ENCODE measurements at regions not wholly inside any gene's neighbourhood (a gene's known extent, or its start where the extent isn't known, plus 50 kb on each side); places are given as distances from the start of the nearest gene placed in this dataset.
A peak's percentile ranks its signal among the peaks of the same experiment; 100 is the strongest.

- no peak for DNase-seq (ENCODE audit: low spot score)
- H3K36me3 ChIP-seq (ENCODE audit: insufficient read depth): no peaks in the 10 kb centered on the region; the same call in 1 of the 2 replicates
- H2AFZ ChIP-seq: no peak overlapping the region
- H4K20me1 ChIP-seq (replicated peaks; ENCODE audit: insufficient read depth): no peaks in the 10 kb centered on the region
- H3K4me3 ChIP-seq: no peak overlapping the region
- H3K27me3 ChIP-seq (ENCODE audit: insufficient read depth): no peaks in the 10 kb centered on the region
- no peaks in the 10 kb centered on the region for H3F3A ChIP-seq (replicated peaks; ENCODE audit: low read depth)
- TF ChIP-seq EZH2phosphoT487 (IDR thresholded peaks at IDR 0.05; ENCODE audit: unreplicated experiment) (no peak), ZNF331 (CRISPR knock-in tag; IDR thresholded peaks at IDR 0.05; ENCODE audit: low read depth) (no peak), CREB1 (CRISPR knock-in tag; IDR thresholded peaks at IDR 0.05; ENCODE audit: low read depth) (no peak), NANOG (IDR thresholded peaks at IDR 0.05; ENCODE audit: borderline replicate concordance) (no peak), JUNB (IDR thresholded peaks at IDR 0.05; ENCODE audit: unreplicated experiment) (no peak), ZNF114 (CRISPR knock-in tag; IDR thresholded peaks at IDR 0.05) (no peak)
- H3K9me2 ChIP-seq (ENCODE audit: insufficient read depth): no peaks in the 10 kb centered on the region; the same call in 1 of the 2 replicates
- no peak overlapping the region for H3K4me2 ChIP-seq
- H3K79me2 ChIP-seq (replicated peaks; ENCODE audit: insufficient read depth): no peaks in the 10 kb centered on the region
- Mint-ChIP-seq H3K27ac (no peak overlapping the region), H3K4me1 (peaks cover 7% of the 10 kb centered on the region), H3K36me3 (ENCODE audit: low read depth) (no peaks in the 10 kb centered on the region; the same call in 2 of the 3 replicates), H3K9me3 (peaks cover 5% of the 10 kb centered on the region; the same call in 2 of the 3 replicates), H3K4me3 (no peak overlapping the region), H3K27me3 (ENCODE audit: insufficient read depth, low read depth, poor library complexity) (peaks cover 7% of the 10 kb centered on the region)
- ATAC-seq: no peak
- H3K27ac ChIP-seq (ENCODE audit: low read depth): no peak overlapping the region
- H3K4me1 ChIP-seq (ENCODE audit: insufficient read depth): no peaks in the 10 kb centered on the region
Observed at GRCh38 chr13:29993716-29994488, 143.5 kb upstream of the UBL3 start.

- Histone ChIP-seq H3K27ac (ENCODE audit: low read depth) (no peak overlapping the region), H4K20me1 (replicated peaks; ENCODE audit: insufficient read depth) (no peaks in the 10 kb centered on the region), H2AFZ (peak overlapping the region; percentile 52; the same call in 1 of the 2 replicates), H3K79me2 (replicated peaks; ENCODE audit: insufficient read depth) (no peaks in the 10 kb centered on the region), H3K9me2 (ENCODE audit: insufficient read depth) (peaks cover 3% of the 10 kb centered on the region; the same call in 1 of the 2 replicates), H3K36me3 (ENCODE audit: insufficient read depth) (no peaks in the 10 kb centered on the region; the same call in 1 of the 2 replicates), H3K4me1 (ENCODE audit: insufficient read depth) (no peaks in the 10 kb centered on the region), H3K4me3 (no peak overlapping the region), H3F3A (replicated peaks; ENCODE audit: low read depth) (no peaks in the 10 kb centered on the region), H3K27me3 (ENCODE audit: insufficient read depth) (no peaks in the 10 kb centered on the region), H3K4me2 (no peak overlapping the region)
- Mint-ChIP-seq H3K27me3 (ENCODE audit: insufficient read depth, low read depth, poor library complexity) (peaks cover 4% of the 10 kb centered on the region), H3K9me3 (peaks cover 9% of the 10 kb centered on the region), H3K36me3 (ENCODE audit: low read depth) (peaks cover 1% of the 10 kb centered on the region; the same call in 2 of the 3 replicates), H3K4me3 (no peak overlapping the region), H3K4me1 (peaks cover 7% of the 10 kb centered on the region), H3K27ac (no peak overlapping the region)
- TF ChIP-seq ETS1 (IDR thresholded peaks at IDR 0.05): no peak
- TF ChIP-seq CTCF (conservative IDR thresholded peaks at IDR 0.05; ENCODE audit: low read depth in 2 of 2): peak; percentile 30 to 62
- DNase-seq (ENCODE audit: low spot score) (peak; percentile 20), ATAC-seq (peak; percentile 28; the same call in 1 of the 3 replicates)
Observed at GRCh38 chr13:29993196-29993595, 142.8 kb upstream of the UBL3 start.

Measured in GM23338 (cell line).